HG03571 (cell line): ENCODE measurements at regions not wholly inside any gene's neighbourhood (a gene's known extent, or its start where the extent isn't known, plus 50 kb on each side); places are given as distances from the start of the nearest gene placed in this dataset.

Source experiments
- ATAC-seq: cut with Tn5 transposase; IDR thresholded peaks from one replicate; pipeline ENCODE4 v1.9.1; 2021; ENCODE audit not compliant: unreplicated experiment

DNA sequence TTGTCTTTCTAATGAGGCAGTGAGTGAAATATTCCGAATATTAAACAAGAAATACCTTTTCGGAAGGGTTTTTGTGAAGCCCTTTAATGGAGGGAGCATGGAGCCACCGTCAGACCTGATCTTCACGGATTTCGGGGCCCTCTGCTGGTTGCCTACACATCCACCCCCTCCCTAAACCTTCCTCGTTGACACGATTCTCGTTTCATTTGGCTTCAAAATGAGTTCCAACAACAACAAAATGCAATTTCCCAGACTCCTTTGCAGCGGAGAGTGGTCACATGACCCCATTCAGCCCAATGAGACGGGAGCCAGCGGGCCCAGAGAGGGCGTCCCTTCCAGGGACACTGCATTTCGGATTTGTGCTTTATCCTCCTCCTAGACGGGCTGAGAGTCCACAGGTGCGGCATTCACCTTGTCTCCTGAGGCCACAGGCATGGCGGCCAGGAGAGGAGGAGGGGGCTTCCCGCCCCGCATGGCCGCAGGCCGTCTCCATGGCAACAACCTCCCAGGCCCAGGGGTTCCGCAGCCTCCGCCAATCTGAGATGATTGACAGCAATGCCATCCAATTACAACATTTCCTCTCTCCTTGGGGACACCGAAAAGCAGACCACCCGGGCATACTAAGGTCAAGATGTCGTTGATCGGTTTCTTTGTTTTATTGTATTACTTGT lies 259.8 kb downstream of the C16orf95 start:
- ATAC-seq = no peak

DNA sequence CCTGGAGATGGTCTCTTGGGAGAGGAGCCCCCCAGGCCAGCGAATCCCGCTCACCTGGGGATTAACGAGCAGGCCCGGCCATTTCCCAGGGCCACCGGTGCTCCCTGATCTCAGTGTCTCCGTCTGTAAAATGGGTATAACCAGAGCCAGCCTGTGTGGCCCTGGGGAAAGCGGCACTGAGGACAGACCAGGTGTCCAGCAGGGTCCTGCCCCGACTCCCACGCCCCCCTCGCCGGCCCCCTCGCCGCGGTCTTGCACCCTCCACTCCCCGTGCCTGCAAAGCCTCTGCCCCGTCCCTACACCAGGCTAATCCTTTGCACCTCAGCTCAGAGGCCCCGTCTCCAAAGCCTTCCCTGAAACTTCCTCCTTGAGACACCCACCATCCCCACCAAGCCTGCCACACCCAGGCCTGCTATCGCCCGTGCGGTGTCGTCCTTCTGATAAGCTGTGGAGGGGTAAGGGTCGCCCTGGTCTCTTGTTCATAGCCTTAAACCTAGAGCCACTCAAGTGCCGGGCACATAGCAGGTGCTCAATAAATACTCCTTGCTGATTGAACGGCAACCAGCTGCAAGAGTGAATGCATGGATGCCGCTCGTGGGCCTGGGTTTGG lies 259.1 kb downstream of the C16orf95 start:
- no peak for ATAC-seq

DNA sequence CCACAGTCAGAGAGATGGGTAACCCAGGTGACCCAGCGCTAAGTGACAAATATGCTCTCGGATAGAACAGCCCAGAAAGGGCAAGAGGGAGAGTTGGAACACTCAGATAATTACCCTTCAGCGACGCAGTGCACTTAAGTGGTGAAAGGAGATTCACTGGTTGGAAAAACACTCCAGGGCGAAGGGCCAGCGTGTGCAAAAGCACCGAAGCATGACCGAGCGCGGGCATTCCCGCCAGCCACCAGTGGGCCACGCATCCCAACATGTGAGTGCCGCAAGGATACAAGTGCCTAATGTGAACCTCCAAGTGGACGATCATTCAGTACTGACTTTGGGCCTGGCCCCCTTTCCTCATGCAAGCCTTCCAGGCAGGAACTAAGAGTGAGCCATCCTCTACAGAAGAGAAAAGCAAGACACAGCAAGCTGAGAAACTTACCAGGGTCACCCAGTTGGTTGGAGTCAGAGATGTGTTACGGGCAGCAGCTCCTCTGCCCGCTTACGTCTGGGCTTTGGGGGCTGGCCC lies 258.4 kb downstream of the C16orf95 start:
- no peak for ATAC-seq

DNA sequence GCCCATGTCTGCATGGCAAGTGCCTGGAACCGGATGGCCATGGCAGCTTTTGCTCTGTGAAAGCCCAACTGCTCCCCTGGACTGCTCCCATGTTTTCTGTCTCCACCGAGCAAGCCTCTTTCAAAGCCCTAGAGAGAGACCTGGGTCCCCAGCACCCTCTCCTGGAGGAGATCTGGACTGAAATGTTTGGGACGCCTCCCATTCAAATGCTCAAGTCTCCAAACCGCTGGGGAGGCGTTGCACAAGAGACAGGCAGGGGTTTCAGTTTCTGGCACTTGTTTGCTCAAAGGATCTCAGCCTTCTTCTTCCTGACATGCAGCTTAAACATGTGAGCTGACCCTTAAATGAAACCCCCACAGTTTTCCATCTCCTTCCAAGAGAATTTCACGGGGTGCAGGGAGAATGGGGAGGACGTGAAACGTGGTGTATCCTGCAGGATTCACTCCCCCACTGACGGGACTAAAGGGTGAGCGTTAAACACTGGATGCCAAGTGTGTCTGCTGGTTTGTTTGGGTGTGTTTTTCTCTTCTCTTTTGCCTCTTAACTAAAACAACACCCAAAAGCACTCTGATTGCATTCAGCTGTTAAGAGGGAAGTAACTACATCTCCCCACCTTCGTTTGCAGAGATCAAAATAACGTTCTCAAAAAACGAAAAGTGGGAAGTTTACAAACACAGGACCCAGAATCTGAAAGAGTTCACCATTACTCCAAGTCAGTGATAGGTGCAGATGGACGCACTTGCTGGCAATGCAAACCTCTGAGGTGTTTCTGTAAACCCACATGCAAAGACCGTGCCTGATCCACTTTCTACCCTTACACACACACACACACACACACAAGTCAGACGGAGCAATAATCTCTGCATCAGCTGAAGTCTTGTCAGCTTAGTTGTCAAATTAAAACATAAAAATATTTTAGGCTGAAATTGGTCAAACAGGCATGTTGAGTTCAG lies 256.9 kb downstream of the C16orf95 start:
- ATAC-seq = no peak

DNA sequence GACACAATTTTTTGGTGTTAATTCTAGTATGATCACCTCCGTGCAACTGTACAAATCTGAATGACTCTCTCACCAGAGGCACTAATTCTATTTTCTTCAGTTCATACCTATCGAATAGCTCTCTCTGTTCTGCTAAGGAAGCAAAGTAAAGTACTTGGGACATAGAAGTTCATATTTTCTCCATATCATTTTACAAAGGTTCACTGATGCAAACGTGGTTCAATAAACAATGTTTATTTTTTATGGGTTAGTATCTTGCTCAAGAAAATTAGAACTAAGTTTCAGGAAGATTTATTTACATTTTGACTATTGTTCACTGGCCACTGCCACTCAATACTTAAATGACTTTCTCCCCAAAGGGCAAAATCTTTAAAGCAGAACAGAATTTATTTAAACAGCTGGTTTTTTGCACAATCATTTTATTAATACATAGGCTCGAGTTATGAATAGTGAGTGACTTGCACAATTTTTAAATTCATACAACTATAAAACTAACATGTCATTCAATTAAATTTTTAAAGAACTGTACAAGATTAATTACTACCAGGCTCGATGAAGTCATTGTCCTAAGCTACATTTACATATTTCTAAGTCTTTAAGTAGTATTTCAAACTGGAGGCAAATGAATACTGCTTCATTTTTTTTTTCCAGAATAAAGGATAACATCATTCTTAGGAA lies 255.8 kb downstream of the C16orf95 start:
- no peak for ATAC-seq

DNA sequence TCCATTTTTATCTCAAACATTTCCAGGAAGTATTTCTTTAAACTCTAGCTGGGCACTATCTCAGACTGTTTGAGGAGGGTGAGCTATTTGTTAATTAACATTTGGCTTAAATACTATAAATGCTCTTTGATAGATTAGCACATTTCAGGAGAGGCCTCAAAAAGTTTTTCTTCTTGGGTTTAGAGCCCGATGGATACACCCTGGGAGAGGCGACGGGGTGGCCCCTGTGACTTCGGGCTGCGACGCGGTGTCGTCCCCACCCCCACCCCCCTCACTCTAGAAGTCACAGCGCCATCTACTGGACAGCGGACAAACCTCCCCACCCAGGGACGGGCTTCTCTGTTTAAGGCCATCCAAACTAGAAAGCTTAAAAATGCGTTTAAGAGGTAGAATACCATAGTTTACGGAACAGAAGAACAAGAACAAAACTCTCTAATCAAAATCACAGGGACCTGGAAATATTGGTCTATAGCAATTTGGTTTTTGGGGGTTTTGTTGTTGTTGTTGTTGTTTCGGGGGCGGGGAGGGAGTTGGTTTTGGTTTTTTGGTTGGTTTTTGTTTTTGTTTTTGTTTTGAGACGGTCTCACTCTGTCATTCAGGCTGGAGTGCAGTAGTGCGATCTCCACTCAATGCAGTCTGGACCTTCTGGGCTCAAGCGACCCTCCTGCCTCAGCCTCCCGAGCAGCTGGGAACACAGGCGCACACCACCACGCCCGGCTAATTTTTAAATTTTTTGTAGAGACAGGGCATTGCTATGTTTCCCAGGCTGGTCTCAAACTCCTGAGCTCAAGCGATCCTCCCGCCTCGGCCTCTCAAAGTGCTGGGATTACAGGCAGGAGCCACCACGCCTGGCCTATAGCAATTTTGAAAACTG lies 254.4 kb downstream of the C16orf95 start:
- no peak for ATAC-seq

DNA sequence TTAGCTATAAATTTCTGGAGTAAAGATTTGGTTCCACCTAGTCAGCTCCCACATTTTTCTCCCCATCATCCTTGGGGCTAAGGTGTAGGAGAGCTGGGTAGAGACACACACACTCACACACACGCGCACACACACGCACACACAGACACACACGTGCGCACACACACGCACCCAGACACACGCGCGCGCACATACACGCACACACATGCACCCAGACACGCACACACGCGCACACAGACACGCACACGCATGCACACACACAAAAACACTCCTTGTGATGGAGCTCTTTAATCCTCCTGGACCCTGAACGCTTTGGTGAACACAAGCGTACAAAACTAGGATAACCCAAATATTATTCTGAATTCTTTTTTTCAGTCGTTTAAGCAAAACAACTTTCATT lies 253.6 kb downstream of the C16orf95 start:
- ATAC-seq = no peak

DNA sequence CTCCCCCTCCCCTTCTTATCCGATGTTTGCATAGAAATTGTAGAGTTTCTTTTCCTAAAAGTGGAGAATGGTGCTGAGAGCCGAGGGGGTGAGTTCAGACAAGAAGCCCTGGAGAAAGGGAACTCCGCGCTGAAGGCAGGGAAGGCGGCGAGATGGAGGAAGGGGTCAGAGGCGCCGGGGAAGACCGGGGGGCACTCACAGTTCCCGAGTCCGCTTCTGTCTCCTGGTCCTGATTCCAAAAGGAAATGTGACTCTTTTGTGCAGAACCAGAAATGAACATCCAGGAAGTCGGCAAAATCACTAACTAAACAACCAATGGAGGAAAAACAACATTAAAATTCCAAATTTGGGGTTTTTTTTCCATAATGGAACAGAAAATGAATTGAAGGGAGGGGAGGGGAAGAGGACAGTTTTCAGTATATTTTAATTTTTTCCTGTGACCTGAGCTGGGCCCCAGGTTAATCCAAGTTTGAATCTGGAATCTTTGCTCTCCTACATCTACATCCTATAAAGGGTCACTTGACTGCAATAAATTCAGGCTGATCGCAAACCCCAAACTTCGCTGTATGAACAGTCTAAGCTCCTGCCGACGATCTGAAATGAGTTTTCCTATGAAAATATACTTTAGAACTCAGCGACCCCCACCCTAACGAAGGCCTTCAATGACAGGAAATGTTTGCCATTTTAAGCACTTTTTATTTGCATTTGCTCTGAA lies 252.3 kb downstream of the C16orf95 start:
- ATAC-seq = no peak

DNA sequence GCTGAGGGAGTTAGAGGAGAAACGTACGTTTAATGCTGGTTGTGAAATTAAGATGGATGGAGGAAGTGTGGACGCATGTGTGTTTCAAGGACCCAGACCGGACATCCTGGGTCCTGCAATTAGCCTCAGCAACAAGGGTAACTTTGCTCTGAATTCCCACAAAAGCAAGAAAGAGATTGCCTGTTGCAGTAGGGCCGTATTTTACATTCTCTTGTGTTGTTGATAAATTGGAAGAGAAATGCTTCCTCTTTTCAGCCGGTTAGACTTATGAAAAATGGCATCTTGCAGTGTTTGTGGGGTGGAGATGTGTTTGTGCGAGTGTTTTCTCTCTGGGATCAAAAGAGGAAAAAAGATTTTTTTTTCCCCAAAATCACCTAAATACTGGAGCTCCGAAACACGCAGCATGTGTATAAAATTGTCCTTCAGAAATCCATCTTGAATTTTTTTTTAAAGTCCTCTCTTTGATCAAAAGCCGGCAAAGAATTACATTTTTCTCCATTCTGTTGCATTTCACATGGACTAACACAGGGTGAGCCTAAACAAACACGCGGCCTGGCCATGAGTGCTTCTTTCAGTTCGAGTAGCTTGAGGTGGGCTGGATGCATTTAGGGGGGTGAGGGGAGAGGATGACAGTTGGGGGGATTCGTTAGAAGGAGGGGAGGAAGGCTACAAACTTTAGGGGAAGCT lies 251.6 kb downstream of the C16orf95 start:
- ATAC-seq = no peak

DNA sequence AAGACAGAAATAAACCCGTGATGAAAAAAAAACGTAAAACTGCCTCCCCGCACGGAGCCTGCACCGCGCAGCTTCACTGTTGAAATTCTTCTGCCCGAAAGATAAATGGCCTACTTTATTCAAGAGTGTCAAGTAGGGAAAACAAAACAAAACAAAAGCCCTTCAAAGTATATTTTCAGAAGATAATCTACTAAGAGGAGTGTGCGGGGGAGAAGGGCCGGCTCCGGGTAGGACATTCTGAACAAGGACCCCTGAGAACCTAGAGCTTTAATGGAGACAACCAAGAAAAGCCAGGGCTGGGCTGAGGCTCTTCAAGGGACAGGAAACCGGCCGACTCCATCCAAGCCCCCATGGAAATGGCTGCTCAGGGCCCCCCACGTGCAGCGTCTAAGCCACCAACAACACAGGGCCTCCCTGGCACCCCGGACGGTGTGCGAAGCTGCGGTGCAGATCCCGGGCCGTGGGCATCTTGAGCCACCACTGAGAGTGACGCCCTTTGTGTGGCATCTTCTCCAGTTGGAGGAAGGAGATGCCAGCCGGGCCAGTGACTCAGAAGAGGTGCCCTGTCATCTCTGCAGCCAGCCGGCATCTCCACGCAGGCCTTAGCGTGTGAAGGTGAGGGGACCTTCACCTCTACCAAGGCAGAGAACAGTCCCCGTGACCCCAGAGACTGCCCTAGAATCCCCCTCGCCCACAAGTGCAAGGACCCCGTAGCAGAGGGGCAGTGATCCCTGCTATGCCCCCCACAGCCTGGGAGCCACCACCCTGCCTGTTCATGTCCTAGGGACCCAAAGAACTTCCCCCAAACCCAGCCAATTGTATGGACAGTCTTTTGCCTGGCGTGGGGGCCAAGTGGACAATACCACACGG lies 250.8 kb downstream of the C16orf95 start:
- no peak for ATAC-seq

DNA sequence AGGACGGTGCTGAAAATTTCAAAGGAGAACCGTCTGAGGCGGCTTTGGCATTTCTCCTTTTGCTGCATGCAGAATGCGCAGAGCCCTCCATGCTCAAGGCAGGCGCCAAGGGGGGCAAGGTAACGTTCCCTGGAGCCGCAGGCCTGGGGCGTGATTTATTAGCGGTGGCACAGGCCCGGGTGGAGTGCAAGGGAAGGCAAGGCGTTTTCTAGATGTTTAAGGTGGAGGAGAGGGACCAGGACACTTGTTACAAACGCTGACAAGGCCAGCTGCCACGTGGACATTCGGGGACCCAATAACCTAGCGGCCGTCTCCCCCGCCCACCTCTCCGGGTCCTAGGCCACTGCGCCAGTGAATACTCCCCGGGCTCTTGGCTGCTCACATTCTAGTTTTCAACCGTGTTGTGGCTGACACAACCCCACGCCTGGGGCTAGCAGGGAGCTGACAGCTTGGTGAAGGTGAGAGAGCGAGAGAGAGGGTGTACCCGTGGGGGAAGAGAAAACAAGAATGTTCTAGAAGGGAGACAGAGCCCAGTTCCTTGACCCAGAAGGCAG lies 250.1 kb downstream of the C16orf95 start:
- no peak for ATAC-seq

DNA sequence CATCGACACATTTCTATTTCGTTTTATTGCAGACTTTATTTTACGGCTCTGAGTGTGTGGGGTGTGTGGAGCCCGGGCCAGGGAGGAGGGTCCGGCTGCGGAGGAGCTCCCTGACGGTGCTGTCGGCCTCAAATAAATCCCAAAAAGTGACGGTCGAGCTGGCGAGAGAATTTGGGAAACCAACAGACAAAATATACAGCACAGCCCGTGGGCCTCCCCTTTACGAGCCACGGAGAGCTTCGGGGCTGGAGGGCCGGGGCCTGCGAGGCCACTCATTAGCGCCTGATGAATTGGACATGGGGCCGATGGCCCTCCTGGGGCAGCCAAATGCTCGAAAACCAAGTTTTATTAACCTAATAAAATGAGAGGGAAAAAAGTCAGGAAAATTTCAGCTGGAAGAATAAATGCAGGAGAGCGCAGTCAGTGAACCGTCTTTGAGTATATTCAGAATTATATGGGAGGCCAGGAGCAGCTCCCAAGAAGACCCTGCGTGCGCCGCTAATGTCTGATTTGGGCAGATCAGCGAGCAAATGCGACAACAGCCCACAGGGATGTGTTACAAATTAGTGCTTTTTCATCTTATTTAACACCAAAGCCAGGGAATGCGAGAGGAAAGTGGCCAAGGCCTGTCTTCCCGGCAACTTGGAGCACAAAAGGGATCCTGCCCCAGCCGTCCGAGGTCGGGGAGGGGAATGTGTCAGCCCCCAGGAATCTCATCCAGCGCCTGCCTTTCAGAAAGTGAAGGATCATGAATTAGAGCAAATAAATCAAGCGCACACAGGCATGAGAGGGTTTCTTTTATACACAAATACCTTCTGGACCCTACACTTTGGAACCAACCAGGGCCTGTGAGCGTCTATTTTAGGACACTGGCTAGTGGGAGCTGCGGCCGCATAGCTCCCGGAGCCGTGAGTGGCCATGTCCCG lies 249.1 kb downstream of the C16orf95 start:
- ATAC-seq = no peak

DNA sequence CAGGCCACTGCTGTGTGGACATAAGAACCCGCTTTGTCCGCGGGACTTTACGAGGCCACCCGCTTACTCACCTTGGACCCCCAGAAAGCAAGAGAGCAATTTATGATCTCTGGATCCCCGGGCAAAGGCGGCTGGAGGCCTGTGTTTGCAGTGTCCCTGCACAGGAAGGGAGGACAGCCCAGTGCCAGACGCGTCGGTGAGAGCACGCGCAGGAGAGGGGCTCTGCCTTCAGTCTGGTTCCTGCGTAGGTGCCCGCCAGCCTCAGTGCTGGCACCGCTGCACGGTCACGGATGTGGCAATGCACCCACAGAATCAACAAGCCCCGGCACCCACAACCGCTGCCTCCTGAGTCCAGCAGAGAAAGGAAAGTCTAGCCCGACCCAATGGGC lies 248.4 kb downstream of the C16orf95 start:
- no peak for ATAC-seq

DNA sequence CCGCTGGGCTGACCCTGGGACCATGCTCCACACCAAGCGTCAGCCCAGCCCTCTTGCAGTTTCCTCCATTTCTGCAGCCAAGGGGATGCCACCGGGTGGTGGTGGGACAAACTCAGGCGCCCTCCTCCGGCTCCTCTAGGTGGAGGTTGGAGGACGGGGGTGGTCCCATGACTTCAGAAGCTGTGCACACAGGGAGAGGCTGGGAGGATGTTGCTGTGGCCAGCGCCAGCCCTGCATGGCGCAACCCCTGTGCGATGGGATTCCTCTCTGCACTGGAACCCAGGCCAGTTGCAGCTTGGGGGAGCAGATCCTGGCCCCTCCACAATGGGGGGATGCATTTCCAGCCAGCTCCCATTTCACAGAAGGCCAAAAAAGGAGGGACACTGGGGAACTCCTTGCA lies 246.5 kb downstream of the C16orf95 start:
- no peak for ATAC-seq

DNA sequence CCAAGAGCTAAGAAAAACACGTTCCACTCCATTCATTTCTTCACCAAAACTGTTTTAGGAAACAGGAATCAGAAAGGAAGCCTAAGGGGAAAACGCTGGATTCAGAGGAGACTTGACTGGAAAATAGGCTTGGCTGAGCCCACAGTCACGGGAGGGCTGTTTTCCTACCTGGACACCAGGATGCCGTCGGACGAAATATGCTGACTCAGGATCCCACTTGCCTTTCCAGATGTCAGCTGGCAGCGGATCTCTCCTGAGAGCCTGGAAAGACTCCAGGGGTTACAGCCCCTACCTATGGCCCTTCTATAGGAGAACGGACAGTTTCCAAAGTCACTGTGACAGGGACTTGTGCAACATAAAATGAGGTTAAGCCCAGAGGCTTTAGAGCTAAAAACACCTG lies 245.1 kb downstream of the C16orf95 start:
- no peak for ATAC-seq

DNA sequence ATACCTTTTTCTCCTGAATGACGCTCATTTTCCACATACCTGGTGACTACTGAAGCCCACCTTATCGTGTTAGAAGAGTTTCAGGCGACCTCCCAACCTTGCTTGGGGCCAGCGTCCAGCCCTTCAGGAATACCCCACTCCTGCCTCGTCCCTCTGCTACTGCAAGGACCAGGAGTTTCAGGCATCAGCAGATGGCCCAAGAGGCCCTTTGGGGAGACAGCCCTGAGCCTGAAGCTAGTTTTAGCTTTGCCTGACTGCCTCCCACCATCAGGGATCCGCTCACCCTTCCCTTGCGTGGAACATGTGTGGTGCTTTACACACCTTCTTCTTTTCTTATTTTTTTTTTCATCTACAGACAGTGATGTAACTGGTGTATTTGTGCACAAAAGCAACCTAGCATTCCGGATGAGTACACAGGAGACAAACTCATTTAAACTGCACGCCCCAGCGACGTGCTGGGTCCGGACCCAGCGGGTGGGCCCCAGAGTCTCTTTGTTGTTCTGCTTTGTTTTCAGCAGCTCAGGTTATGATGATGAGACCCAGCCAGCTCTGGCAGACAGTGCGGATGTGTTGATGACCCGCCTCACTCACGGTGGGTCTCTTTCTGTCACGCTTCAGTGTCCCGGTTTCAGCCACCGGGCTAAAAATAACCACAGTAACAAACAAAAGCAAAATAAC lies 242.4 kb downstream of the C16orf95 start:
- peak; percentile 97 for ATAC-seq
